Heart left ventricle (tissue), 13 donors: ENCODE measurements at regions not wholly inside any gene's neighbourhood (a gene's known extent, or its start where the extent isn't known, plus 50 kb on each side); places are given as distances from the start of the nearest gene placed in this dataset.

Experiments used
- POLR2A ChIP-seq, 2 donors: fragments of 450-650 bp; IDR thresholded peaks; one replicate each; pipeline ENCODE4 v1.6.1; 2017; ENCODE audit warnings: antibody characterized with exemption in 2 of 2, mild to moderate bottlenecking in 2 of 2, moderate library complexity in 2 of 2
- TF ChIP-seq, protein P1 (sequence below), 12 donors: fragments of 200-600 bp; sonication (generic) in 4 of 12; IDR thresholded peaks; one replicate each; pipeline versions ENCODE4 v1.5.0 to v1.8.0; 2018 to 2022; ENCODE audit warnings: antibody characterized with exemption in 12 of 12, mild to moderate bottlenecking in 5 of 12
- donor health status: ischemic (EF 13 %, LVEDD 7.1; RV severe dilation, severe dysfunction).
- donor health status: DM: no; HTN: yes; CAD: no.
- donor health status: DM: no; HTN: no; CAD: no.
- donor health status: ischemic (EF 25% LVEDD 6.9; RV normal size, moderate dysfunction).
- donor health status: ischemic (EF 25% LVEDD 5.7; RV mildly dilated, moderate dysfunction).
- donor health status: ischemic (EF 35%, LVEDD 5.7; RV mildly dilated, moderate dysfunction).
- donor health status: nonischemic (EF 11% LVEDD 7.7; RV severe dilation, severe dysfunction).
- donor health status: DM: yes; HTN: yes; CAD: no.
- donor health status: PGD.
- donor health status: ischemic (EF 29% LVEDD 5.4; RV normal size, mild dysfunction).
- donor health status: nonischemic (EF 23%, LVEDD 6.1; RV moderate dilation, normal function).

DNA sequence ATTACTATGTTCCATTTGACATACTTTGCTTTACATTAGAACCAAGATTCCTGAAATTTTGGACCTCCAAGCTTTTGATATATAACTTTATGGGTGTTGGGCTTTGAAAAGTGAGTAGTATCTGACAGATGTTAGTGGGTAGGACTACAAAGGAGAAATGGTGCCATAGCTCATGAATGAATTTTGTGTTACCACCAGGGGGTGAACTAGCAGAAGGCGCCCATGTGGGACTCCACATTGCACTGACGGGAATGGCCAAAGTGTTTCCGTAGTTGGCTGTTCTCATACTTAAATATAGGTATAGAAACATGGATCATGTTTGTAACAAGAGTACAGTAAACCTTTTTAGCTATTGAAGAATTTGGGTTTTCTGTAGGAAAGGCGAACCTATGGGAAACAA, 337.5 kb downstream of the FLRT2 start:
- TF ChIP-seq, protein P1, sequence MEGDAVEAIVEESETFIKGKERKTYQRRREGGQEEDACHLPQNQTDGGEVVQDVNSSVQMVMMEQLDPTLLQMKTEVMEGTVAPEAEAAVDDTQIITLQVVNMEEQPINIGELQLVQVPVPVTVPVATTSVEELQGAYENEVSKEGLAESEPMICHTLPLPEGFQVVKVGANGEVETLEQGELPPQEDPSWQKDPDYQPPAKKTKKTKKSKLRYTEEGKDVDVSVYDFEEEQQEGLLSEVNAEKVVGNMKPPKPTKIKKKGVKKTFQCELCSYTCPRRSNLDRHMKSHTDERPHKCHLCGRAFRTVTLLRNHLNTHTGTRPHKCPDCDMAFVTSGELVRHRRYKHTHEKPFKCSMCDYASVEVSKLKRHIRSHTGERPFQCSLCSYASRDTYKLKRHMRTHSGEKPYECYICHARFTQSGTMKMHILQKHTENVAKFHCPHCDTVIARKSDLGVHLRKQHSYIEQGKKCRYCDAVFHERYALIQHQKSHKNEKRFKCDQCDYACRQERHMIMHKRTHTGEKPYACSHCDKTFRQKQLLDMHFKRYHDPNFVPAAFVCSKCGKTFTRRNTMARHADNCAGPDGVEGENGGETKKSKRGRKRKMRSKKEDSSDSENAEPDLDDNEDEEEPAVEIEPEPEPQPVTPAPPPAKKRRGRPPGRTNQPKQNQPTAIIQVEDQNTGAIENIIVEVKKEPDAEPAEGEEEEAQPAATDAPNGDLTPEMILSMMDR (IDR thresholded peaks at IDR 0.05): no peak
- TF ChIP-seq POLR2A (IDR thresholded peaks at IDR 0.05): no peak
